ENCODE measurements at regions not wholly inside any gene's neighbourhood (a gene's known extent, or its start where the extent isn't known, plus 50 kb on each side); places are given as distances from the start of the nearest gene placed in this dataset.

DNA sequence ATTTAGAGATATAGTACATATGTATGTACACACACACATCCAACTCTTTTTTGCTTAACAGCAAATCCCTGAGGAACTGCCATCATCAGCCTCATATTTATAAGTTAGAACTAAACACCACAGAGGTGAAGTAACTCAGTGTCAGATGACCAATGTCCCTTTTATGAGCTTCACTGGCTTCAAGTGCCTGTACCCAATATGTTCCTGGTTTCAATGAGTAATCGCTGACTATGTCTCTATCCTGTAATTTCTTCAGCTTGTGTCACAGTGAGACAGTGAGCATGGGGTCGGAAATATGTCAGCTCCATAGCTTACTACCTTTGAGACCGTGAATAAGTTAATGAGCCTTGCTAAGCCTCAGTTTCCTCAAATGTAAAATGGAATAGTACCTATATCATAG lies 136.2 kb upstream of the RASGEF1B start:
- TF ChIP-seq CTCF (IDR thresholded peaks at IDR 0.05; ENCODE audit: low read depth, low read length, poor library complexity, severe bottlenecking) (no peak), EZH2phosphoT487 (IDR thresholded peaks at IDR 0.05; ENCODE audit: borderline replicate concordance, low read length) (no peak)

Data from DOHH2 (cell line).